ENCODE measurements at regions not wholly inside any gene's neighbourhood (a gene's known extent, or its start where the extent isn't known, plus 50 kb on each side); places are given as distances from the start of the nearest gene placed in this dataset.
A peak's percentile ranks its signal among the peaks of the same experiment; 100 is the strongest.
"Not testable (repeated sequence)": the region's sequence is repeated elsewhere in the genome, so short reads cannot be mapped to it uniquely, and the experiment has no call there.

DNA sequence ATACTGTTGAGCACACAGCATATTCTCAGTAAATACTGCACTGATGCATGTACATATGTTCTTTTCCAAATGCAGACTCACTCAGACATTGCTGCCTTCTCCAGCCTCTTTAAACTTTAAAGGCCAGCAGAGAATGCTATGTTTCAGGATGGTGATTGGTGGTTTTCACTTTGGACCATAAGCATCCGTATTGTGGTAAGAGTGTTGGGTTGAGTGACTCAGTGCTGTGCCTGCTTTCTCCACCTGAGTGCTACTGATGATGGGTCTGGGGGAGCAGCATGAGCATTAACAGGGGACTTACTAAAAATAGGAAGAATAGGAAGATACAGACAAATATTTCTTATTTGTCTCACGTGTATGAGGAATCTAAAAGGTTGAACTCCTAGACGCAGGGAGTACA lies 56.3 kb upstream of the ZNF92 start:
- DNase-seq (ENCODE audit: low spot score), result no peak

- DNase-seq (ENCODE audit: low spot score), result no peak
Measured at GRCh38 chr7:65310761-65311160, 62.9 kb upstream of the ZNF92 start.

- DNase-seq (ENCODE audit: low spot score), result no peak
Measured at GRCh38 chr7:65308300-65308678, 65.4 kb upstream of the ZNF92 start.

- DNase-seq (ENCODE audit: low spot score), result peak; percentile 44
Measured at GRCh38 chr7:65307651-65308299, 65.9 kb upstream of the ZNF92 start.

GRCh38 chr7:65304175-65304574 lies 69.5 kb upstream of the ZNF92 start:
- no peak for DNase-seq (ENCODE audit: low spot score)

DNA sequence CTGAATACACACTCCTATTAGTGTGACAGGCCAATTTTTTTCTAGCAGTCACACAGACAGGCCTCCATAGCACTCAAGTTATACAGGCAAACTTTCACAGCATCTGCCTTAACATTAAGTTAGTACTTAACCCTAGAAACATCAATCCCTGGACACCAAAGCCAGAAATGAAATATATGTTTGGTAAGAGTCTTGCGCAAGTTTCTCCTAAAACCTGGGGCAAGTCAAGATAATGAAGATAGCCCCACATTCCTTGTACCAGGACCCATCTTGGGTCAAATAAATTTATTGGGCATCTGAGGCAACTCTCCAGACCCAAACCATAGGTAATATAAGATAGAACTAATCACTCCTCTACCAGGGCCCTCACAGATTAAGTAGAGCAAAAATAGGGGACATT lies 70.8 kb upstream of the ZNF92 start:
- DNase-seq (ENCODE audit: low spot score), result no peak

- no peak for DNase-seq (ENCODE audit: low spot score)
Measured at GRCh38 chr7:65301007-65301406, 72.6 kb upstream of the ZNF92 start.

GRCh38 chr7:65295409-65295808 lies 78.2 kb upstream of the ZNF92 start:
- peak; percentile 6 for DNase-seq (ENCODE audit: low spot score)

DNA sequence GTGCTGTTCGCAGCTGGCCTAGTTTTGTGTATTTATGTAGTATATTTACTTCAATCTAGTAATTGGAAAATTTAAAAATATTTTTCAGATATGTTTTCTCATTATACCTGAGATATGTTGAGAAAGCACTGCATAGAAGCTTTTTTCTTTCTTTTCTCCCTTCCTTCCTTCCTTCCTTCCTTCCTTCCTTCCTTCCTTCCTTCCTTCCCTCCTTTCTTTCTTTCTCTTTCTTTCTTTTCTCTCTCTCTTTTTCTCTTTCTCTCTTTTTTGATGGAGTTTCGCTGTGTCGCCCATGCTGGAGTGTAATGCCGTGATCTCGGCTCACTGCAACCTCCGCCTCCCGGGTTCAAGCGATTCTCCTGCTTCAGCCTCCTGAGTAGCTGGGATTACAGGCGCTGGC lies 83.3 kb upstream of the ZNF92 start:
- DNase-seq (ENCODE audit: low spot score), result not testable (repeated sequence)

- no peak for DNase-seq (ENCODE audit: low spot score)
Measured at GRCh38 chr7:65287023-65287422, 86.6 kb upstream of the ZNF92 start.

- DNase-seq (ENCODE audit: low spot score), result no peak
Measured at GRCh38 chr7:65285906-65286864, 87.5 kb upstream of the ZNF92 start.

GRCh38 chr7:65285241-65285640 lies 88.4 kb upstream of the ZNF92 start:
- not testable (repeated sequence) for DNase-seq (ENCODE audit: low spot score)

GRCh38 chr7:65279795-65280194 lies 93.9 kb upstream of the ZNF92 start:
- DNase-seq (ENCODE audit: low spot score), result no peak

GRCh38 chr7:65276822-65277221 lies 96.8 kb upstream of the ZNF92 start:
- no peak for DNase-seq (ENCODE audit: low spot score)

- not testable (repeated sequence) for DNase-seq (ENCODE audit: low spot score)
Measured at GRCh38 chr7:65271502-65271901, 102.2 kb upstream of the ZNF92 start.

- peak; percentile 69 for DNase-seq (ENCODE audit: low spot score)
Measured at GRCh38 chr7:65269150-65269856, 104.4 kb upstream of the ZNF92 start.

DNA sequence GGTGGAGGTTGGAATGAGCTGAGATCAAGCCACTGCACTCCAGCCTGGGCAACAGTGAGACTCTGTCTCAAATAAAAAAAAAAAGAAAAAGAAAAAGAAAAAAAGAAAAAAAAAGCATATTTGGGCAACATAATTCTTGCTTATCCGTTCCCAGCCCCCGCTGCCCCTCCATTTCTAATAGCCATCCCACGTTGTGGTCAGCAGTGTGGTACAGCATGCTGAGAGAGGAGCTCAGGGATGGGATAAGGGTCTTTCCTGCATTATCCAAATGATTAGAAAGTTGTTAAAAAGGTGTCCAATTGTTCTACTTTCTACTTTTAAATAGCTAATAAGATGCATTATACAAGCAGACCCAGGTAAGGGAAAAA lies 104.9 kb upstream of the ZNF92 start:
- DNase-seq (ENCODE audit: low spot score), result no peak

DNA sequence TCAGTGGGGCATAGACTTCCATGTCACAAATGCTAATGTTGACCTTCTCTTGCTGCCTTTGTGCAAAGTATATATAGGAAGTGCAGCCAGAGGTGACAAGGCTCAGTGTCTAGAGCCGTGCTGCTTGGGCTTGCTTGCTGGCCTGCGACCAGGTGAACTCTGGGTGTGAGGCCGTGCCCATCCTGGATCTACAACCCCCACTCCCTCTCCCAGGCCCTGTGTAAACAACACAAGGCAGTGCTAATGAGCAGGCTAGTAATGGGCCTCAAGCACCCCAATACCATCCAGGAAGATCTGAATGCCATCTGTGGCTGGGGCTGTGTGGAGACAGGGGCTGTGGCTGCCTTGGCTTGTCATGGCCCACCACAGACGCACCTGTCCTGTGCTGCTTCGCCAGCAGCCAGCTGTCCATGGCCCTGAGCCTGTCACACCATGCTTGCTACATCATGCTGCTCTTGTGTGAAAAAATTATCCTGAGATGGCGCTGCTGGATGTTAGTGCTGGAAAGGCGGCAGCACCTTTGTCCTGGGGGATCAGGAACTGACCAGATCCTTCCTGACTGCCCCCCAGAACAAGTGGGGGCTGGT lies 107.6 kb upstream of the ZNF92 start:
- no peak for DNase-seq (ENCODE audit: low spot score)

DNA sequence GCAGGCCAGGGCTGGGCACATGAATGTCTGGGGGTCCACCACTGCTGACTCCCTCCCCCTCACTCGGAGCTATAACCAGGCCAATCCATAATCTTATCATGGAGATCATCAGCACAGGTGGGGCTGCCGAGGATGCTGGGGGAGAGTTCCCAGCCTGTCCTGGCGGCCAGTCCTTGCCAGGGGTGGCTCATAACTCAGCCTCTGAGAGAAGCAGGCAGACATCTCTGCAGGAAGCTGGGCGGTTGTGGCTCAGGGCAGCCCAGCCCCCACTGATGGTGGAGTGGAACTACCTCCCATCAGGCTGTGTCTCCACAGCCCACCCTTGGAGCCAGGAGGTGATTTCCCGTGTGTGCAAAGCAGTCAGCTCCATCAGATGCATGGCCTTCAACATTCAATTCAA lies 109.4 kb upstream of the ZNF92 start:
- no peak for DNase-seq (ENCODE audit: low spot score)

DNA sequence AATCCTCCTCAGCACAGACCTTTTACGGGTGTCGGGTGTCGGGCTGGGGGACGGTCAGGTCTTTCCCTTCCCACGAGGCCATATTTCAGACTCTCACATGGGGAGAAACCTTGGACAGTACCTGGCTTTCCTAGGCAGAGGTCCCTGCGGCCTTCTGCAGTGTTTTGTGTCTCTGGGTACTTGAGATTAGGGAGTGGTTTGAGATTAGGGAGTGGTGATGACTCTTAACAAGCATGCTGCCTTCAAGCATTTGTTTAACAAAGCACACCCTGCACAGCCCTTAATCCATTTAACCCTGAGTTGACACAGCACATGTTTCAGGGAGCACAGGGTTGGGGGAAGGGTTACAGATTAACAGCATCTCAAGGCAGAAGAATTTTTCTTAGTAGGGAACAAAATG lies 113.0 kb upstream of the ZNF92 start:
- DNase-seq (ENCODE audit: low spot score), result not testable (repeated sequence)

- DNase-seq (ENCODE audit: low spot score), result not testable (repeated sequence)
Measured at GRCh38 chr7:65259864-65260525, 113.7 kb upstream of the ZNF92 start.

DNA sequence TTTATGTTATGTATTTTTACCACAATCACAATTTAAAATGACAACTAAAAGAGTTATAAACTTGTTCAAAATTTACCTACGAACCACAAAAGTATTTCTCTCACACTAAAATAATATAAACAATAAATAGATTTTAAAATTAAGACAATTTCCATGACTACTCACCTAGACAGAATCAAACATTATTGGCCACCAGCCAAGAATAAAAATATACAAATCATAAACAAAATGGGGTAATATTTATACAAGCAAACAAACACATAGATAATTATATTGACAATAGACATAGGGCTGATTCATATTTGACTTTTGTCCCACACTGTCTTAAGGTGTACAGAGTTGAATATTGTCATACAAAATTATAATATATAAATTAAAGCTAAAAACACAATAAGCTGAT lies 119.6 kb upstream of the ZNF92 start:
- no peak for DNase-seq (ENCODE audit: low spot score)
